ENCODE measurements at regions not wholly inside any gene's neighbourhood (a gene's known extent, or its start where the extent isn't known, plus 50 kb on each side); places are given as distances from the start of the nearest gene placed in this dataset.

DNA sequence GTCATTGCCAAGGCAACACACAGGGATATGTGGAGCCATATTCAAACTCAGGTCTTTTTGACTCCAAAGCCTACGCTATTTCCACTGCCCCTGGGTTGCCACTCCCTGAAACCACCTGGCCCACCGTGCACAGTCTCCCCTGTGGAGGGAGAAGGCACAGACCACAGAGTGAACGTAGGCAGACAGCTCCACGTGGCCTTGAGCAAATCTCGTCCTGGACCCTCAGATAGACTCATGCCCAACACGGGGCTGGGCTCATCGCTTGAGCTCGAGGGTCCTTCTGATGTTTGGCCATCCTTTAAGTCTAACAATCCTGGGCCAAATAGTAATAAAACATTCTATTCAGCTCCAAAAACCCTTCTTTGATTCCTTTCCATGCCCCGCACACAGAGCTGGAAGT is 72.0 kb downstream of the CPN2 start:
- Histone ChIP-seq H4K12ac (ENCODE audit: low read depth, low read length) (no peak overlapping the region), H3K14ac (ENCODE audit: low read length) (no peak overlapping the region), H3K27ac (ENCODE audit: low read depth, low read length) (no peak overlapping the region), H3K23ac (ENCODE audit: low read length) (no peak overlapping the region), H3K4me1 (ENCODE audit: control insufficient read depth in 1 of 2, insufficient read depth in 2 of 2, low read length in 2 of 2) (peaks cover 7 to 10% of the 10 kb centered on the region in 2 experiments), H2BK120ac (ENCODE audit: insufficient read depth, low read length, poor library complexity) (no peak overlapping the region), H3K9ac (ENCODE audit: low read length) (no peak overlapping the region), H2BK12ac (ENCODE audit: low read length) (no peak overlapping the region), H3K79me1 (ENCODE audit: low read length) (peaks cover 5% of the 10 kb centered on the region), H3K18ac (ENCODE audit: low read length) (no peak overlapping the region), H4K91ac (ENCODE audit: low read depth, low read length) (no peak overlapping the region), H2AK5ac (ENCODE audit: low read length) (no peak overlapping the region), H4K8ac (ENCODE audit: low read depth, low read length) (no peak overlapping the region), H3K27me3 (ENCODE audit: insufficient read depth, low read length) (no peaks in the 10 kb centered on the region), H3K4ac (ENCODE audit: low read depth, low read length) (no peak overlapping the region), H3K79me2 (ENCODE audit: control insufficient read depth, insufficient read depth, low read length, poor library complexity) (no peaks in the 10 kb centered on the region), H2AFZ (ENCODE audit: insufficient read depth, low read length, poor library complexity) (no peak overlapping the region), H3K4me2 (ENCODE audit: low read length) (no peak overlapping the region), H3K9me3 (ENCODE audit: insufficient read depth, low read depth, low read length) (no peaks in the 10 kb centered on the region), H2BK5ac (ENCODE audit: low read depth, low read length, poor library complexity) (no peak overlapping the region), H3K36me3 (ENCODE audit: control insufficient read depth in 1 of 2, insufficient read depth in 2 of 2, low read length in 2 of 2) (no peaks in the 10 kb centered on the region), H3K4me3 (ENCODE audit: low read depth, low read length) (no peak overlapping the region)
- WGBS (ENCODE audit: extremely low coverage, insufficient coverage, insufficient read length) = no CpG with 5 or more reads among the region's 9 CpGs
- no peak for DNase-seq

DNA sequence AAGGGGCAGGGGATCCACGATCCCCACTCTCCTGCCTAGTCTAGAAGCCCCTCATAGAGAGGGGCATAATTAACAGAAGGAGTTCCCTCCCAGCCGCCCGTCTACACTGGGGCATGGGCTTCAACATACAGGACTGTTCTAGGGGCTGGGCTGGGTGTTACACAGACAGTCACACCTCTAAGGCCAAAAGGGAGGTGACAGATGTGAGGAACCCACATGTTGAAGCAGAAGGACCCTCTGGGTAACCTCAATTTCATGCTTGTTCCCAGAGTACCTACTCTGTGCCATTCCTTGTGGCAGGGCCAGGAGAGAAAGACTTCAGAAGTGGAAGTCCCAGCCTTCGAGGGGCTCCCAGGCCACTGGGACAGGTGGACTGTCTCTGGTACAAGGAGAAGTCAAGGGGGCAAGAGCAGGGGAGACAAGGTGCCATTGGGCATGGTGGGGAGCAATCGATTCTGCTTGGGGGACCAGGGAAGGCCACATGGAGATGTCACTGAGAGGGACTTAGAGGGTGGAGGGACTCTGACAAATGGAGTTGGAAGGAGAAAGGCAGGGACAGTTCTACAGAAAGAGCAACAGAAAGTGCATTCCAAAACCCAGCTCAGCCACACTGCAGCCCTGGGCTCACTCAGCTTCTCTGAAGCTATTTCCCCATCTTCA is 71.3 kb downstream of the CPN2 start:
- H2BK12ac ChIP-seq (ENCODE audit: low read length) = no peak overlapping the region
- no peak overlapping the region for H4K91ac ChIP-seq (ENCODE audit: low read depth, low read length)
- H3K23ac ChIP-seq (ENCODE audit: low read length) = no peak overlapping the region
- H3K4me1 ChIP-seq (ENCODE audit: control insufficient read depth in 1 of 2, insufficient read depth in 2 of 2, low read length in 2 of 2) = peaks cover 7 to 10% of the 10 kb centered on the region in 2 experiments
- H3K18ac ChIP-seq (ENCODE audit: low read length) = no peak overlapping the region
- no peak overlapping the region for H3K4me2 ChIP-seq (ENCODE audit: low read length)
- H2BK5ac ChIP-seq (ENCODE audit: low read depth, low read length, poor library complexity) = no peak overlapping the region
- H3K9me3 ChIP-seq (ENCODE audit: insufficient read depth, low read depth, low read length) = no peaks in the 10 kb centered on the region
- H2AFZ ChIP-seq (ENCODE audit: insufficient read depth, low read length, poor library complexity) = no peak overlapping the region
- H4K12ac ChIP-seq (ENCODE audit: low read depth, low read length) = no peak overlapping the region
- H3K79me1 ChIP-seq (ENCODE audit: low read length) = peaks cover 5% of the 10 kb centered on the region
- no peak for DNase-seq
- no peaks in the 10 kb centered on the region for H3K27me3 ChIP-seq (ENCODE audit: insufficient read depth, low read length)
- H3K27ac ChIP-seq (ENCODE audit: low read depth, low read length) = no peak overlapping the region
- no peak overlapping the region for H4K8ac ChIP-seq (ENCODE audit: low read depth, low read length)
- no peak overlapping the region for H3K4ac ChIP-seq (ENCODE audit: low read depth, low read length)
- no peak overlapping the region for H3K4me3 ChIP-seq (ENCODE audit: low read depth, low read length)
- H2AK5ac ChIP-seq (ENCODE audit: low read length) = no peak overlapping the region
- no CpG with 5 or more reads among the region's 5 CpGs for WGBS (ENCODE audit: extremely low coverage, insufficient coverage, insufficient read length)
- H3K36me3 ChIP-seq (ENCODE audit: control insufficient read depth in 1 of 2, insufficient read depth in 2 of 2, low read length in 2 of 2) = no peaks in the 10 kb centered on the region
- H2BK120ac ChIP-seq (ENCODE audit: insufficient read depth, low read length, poor library complexity) = no peak overlapping the region
- H3K79me2 ChIP-seq (ENCODE audit: control insufficient read depth, insufficient read depth, low read length, poor library complexity) = no peaks in the 10 kb centered on the region
- no peak overlapping the region for H3K9ac ChIP-seq (ENCODE audit: low read length)
- H3K14ac ChIP-seq (ENCODE audit: low read length) = no peak overlapping the region

DNA sequence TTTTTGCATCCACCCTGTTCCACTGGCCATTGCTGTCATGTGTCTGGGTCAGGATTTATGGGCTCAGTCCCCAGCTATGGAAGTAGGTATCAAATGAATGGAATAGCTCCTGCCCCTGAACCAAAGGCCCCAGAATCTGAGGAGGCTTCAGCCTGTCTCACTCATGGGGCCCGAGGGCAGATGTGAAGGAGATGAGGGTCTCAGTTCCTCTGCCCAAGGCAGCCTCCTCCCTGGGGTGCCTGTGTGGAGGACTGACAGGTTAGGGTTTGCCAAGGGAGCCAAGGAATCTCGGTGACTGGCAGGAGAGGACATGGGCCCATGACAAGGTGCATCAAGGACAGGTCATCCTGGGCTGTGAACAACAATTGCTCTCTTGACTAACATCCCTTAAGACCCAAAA is 70.4 kb downstream of the CPN2 start:
- H3K4me3 ChIP-seq (ENCODE audit: low read depth, low read length) = no peak overlapping the region
- WGBS (ENCODE audit: extremely low coverage, insufficient coverage, insufficient read length) = no CpG with 5 or more reads among the region's 2 CpGs
- no peak overlapping the region for H3K18ac ChIP-seq (ENCODE audit: low read length)
- no peak for DNase-seq
- H4K8ac ChIP-seq (ENCODE audit: low read depth, low read length) = no peak overlapping the region
- H3K4me2 ChIP-seq (ENCODE audit: low read length) = no peak overlapping the region
- H3K4ac ChIP-seq (ENCODE audit: low read depth, low read length) = no peak overlapping the region
- no peaks in the 10 kb centered on the region for H3K9me3 ChIP-seq (ENCODE audit: insufficient read depth, low read depth, low read length)
- H2BK120ac ChIP-seq (ENCODE audit: insufficient read depth, low read length, poor library complexity) = no peak overlapping the region
- H3K23ac ChIP-seq (ENCODE audit: low read length) = no peak overlapping the region
- H3K14ac ChIP-seq (ENCODE audit: low read length) = no peak overlapping the region
- H4K12ac ChIP-seq (ENCODE audit: low read depth, low read length) = no peak overlapping the region
- no peak overlapping the region for H2AFZ ChIP-seq (ENCODE audit: insufficient read depth, low read length, poor library complexity)
- no peak overlapping the region for H3K27ac ChIP-seq (ENCODE audit: low read depth, low read length)
- H3K79me2 ChIP-seq (ENCODE audit: control insufficient read depth, insufficient read depth, low read length, poor library complexity) = no peaks in the 10 kb centered on the region
- no peaks in the 10 kb centered on the region for H3K36me3 ChIP-seq (ENCODE audit: control insufficient read depth in 1 of 2, insufficient read depth in 2 of 2, low read length in 2 of 2)
- H3K79me1 ChIP-seq (ENCODE audit: low read length) = peaks cover 5% of the 10 kb centered on the region
- H2BK5ac ChIP-seq (ENCODE audit: low read depth, low read length, poor library complexity) = no peak overlapping the region
- H2AK5ac ChIP-seq (ENCODE audit: low read length) = no peak overlapping the region
- H2BK12ac ChIP-seq (ENCODE audit: low read length) = no peak overlapping the region
- H3K9ac ChIP-seq (ENCODE audit: low read length) = no peak overlapping the region
- H4K91ac ChIP-seq (ENCODE audit: low read depth, low read length) = no peak overlapping the region
- peaks cover 7 to 10% of the 10 kb centered on the region in 2 experiments for H3K4me1 ChIP-seq (ENCODE audit: control insufficient read depth in 1 of 2, insufficient read depth in 2 of 2, low read length in 2 of 2)
- no peaks in the 10 kb centered on the region for H3K27me3 ChIP-seq (ENCODE audit: insufficient read depth, low read length)

DNA sequence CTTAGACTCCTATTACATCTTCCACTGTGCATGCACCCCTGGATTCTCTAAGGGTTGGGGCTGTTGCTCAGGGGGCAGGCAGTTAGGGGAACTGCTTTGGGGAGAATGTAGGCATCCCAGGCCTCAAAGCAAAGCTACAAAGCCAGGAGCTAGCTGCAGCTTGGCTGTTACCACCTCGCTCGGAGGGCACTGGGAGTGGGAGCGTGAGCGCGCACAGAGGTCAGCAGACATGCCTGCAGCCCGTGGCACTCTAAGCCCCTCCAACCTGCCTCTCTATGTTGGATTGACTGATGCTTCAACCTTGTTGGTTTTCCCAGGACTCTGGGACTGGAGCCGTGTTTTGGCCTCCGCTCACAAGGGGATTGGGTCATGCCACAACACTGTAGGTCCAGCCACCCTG is 69.8 kb downstream of the CPN2 start:
- Histone ChIP-seq H4K91ac (ENCODE audit: low read depth, low read length) (no peak overlapping the region), H4K8ac (ENCODE audit: low read depth, low read length) (no peak overlapping the region), H2BK12ac (ENCODE audit: low read length) (no peak overlapping the region), H3K4me2 (ENCODE audit: low read length) (no peak overlapping the region), H3K27ac (ENCODE audit: low read depth, low read length) (no peak overlapping the region), H3K23ac (ENCODE audit: low read length) (no peak overlapping the region), H3K14ac (ENCODE audit: low read length) (no peak overlapping the region), H4K12ac (ENCODE audit: low read depth, low read length) (no peak overlapping the region), H3K27me3 (ENCODE audit: insufficient read depth, low read length) (no peaks in the 10 kb centered on the region), H3K79me2 (ENCODE audit: control insufficient read depth, insufficient read depth, low read length, poor library complexity) (no peaks in the 10 kb centered on the region), H3K9me3 (ENCODE audit: insufficient read depth, low read depth, low read length) (no peaks in the 10 kb centered on the region), H3K36me3 (ENCODE audit: control insufficient read depth in 1 of 2, insufficient read depth in 2 of 2, low read length in 2 of 2) (no peaks in the 10 kb centered on the region), H2BK120ac (ENCODE audit: insufficient read depth, low read length, poor library complexity) (no peak overlapping the region), H2AK5ac (ENCODE audit: low read length) (no peak overlapping the region), H3K4me1 (ENCODE audit: control insufficient read depth in 1 of 2, insufficient read depth in 2 of 2, low read length in 2 of 2) (peaks cover 7 to 10% of the 10 kb centered on the region in 2 experiments), H3K9ac (ENCODE audit: low read length) (no peak overlapping the region), H3K4me3 (ENCODE audit: low read depth, low read length) (no peak overlapping the region), H3K18ac (ENCODE audit: low read length) (no peak overlapping the region), H2BK5ac (ENCODE audit: low read depth, low read length, poor library complexity) (no peak overlapping the region), H2AFZ (ENCODE audit: insufficient read depth, low read length, poor library complexity) (no peak overlapping the region), H3K79me1 (ENCODE audit: low read length) (peaks cover 5% of the 10 kb centered on the region), H3K4ac (ENCODE audit: low read depth, low read length) (no peak overlapping the region)
- DNase-seq = no peak
- no CpG with 5 or more reads among the region's 8 CpGs for WGBS (ENCODE audit: extremely low coverage, insufficient coverage, insufficient read length)

All from trophoblast cell (in vitro differentiated cells and primary cell).